Endodermal cell (in vitro differentiated cells): ENCODE measurements at regions not wholly inside any gene's neighbourhood (a gene's known extent, or its start where the extent isn't known, plus 50 kb on each side); places are given as distances from the start of the nearest gene placed in this dataset.
A peak's percentile ranks its signal among the peaks of the same experiment; 100 is the strongest.

ENCODE experiments used
- DNase-seq: peaks from one replicate; pipeline ENCODE4 v3.0.0-alpha.2; 2017
- H3K27ac ChIP-seq: 2 replicates; pipeline ENCODE4 v1.5.1; 2013; ENCODE audit warnings: mild to moderate bottlenecking, low read depth, low read length, moderate library complexity
- H3K27me3 ChIP-seq: 2 replicates; pipeline ENCODE4 v1.6.1; 2013; ENCODE audit warnings: mild to moderate bottlenecking, low read length, moderate library complexity; ENCODE audit not compliant: insufficient read depth, control insufficient read depth, poor library complexity, severe bottlenecking
- H3K36me3 ChIP-seq: 2 replicates; pipeline ENCODE4 v1.7.0; 2013; ENCODE audit warnings: mild to moderate bottlenecking, low read length, moderate library complexity; ENCODE audit not compliant: control insufficient read depth, insufficient read depth
- H3K4me1 ChIP-seq: one replicate; pipeline ENCODE4 v1.7.0; 2013; ENCODE audit warnings: low read length; ENCODE audit not compliant: control insufficient read depth, insufficient read depth
- H3K4me3 ChIP-seq: 2 replicates; pipeline ENCODE4 v1.5.1; 2013; ENCODE audit warnings: mild to moderate bottlenecking, low read length, moderate library complexity
- H3K9ac ChIP-seq: 2 replicates; pipeline ENCODE4 v1.6.1; 2013; ENCODE audit warnings: mild to moderate bottlenecking, low read length, moderate library complexity; ENCODE audit not compliant: poor library complexity, severe bottlenecking; ENCODE audit errors: extremely low read depth
- H3K9me3 ChIP-seq: 2 replicates; pipeline ENCODE4 v1.6.1; 2013; ENCODE audit warnings: mild to moderate bottlenecking, low read length, moderate library complexity; ENCODE audit not compliant: control insufficient read depth
- H3K27ac Mint-ChIP-seq: 2 replicates; pipeline ENCODE4 v1.8.0; 2020; ENCODE audit warnings: mixed read lengths
- H3K27me3 Mint-ChIP-seq: 2 replicates; pipeline ENCODE4 v1.8.0; 2021; ENCODE audit warnings: mild to moderate bottlenecking, mixed read lengths; ENCODE audit not compliant: insufficient read depth
- H3K36me3 Mint-ChIP-seq: 2 replicates; pipeline ENCODE4 v1.8.0; 2020; ENCODE audit warnings: low read depth, mixed read lengths
- H3K4me1 Mint-ChIP-seq: 2 replicates; pipeline ENCODE4 v1.8.0; 2020; ENCODE audit warnings: mixed read lengths
- H3K4me3 Mint-ChIP-seq: 2 replicates; pipeline ENCODE4 v1.8.0; 2020; ENCODE audit warnings: mild to moderate bottlenecking, moderate library complexity, mixed read lengths
- H3K9me3 Mint-ChIP-seq: 2 replicates; pipeline ENCODE4 v1.8.0; 2020; ENCODE audit warnings: mild to moderate bottlenecking, mixed read lengths
- WGBS, 2 experiments: methylation state at CpG; one replicate each; pipeline versions ENCODE4 v1.1.5 to v1.1.7; 2013; ENCODE audit warnings: missing lambda C conversion rate in 2 of 2, mixed read lengths in 1 of 2; ENCODE audit not compliant: insufficient coverage in 1 of 2, insufficient read length in 1 of 2; 5-methylcytosine and 5-hydroxymethylcytosine counted together
- TF ChIP-seq, protein P1 (sequence below): fragments of 200-600 bp; sonication (generic); conservative IDR thresholded peaks from 2 replicates; pipeline ENCODE4 v1.5.0; 2021; ENCODE audit warnings: antibody characterized with exemption, mild to moderate bottlenecking

DNA sequence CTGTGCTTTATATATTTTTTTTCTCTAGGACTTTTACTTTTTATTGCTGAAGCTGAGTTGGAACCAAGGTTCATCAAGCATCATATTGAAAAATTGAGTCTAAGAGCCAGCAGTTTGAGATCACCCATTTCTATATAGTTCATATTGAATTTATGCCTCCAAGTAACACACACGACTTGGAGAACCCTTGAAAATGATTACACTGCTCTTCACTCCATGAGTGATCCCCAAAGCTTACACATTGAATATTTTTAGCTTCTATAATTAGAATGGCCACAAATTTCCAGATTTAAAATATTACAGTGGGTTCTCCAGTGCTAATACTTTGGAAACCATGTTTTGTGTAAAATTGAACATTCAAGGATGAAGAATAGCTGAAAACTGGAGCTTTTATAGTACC, 144.4 kb upstream of the SLC4A4 start:
- WGBS, 2 experiments = 80 to 87% methylated on average over 1 of the region's 1 CpG
- no peak for DNase-seq
- no peak overlapping the region for H3K27ac Mint-ChIP-seq

DNA sequence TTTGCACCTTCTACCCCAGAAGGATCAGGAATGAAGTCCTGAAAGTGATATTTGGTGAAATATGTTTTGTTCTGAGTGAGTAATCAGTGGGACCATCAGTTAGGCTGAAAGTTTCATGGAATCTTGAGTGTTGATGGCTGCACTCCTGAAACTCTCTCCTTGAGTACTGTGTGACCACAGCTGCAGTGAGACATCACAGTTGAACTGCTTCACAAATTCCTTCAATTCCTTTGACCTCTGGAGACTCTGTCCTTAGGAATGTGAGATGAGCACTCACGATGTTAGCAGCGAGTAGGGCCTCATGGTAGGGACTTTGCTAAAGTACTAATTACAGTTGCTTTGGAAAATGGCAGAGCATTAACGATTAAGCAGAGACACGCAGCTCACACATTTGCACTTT, 142.9 kb upstream of the SLC4A4 start:
- Histone ChIP-seq H3K27me3 (peaks cover 9% of the 10 kb centered on the region), H3K4me3 (no peak overlapping the region), H3K4me1 (peaks cover 8% of the 10 kb centered on the region), H3K36me3 (no peaks in the 10 kb centered on the region), H3K9ac (no peak overlapping the region), H3K27ac (no peak overlapping the region), H3K9me3 (no peaks in the 10 kb centered on the region)
- 44 to 69% methylated on average over 2 to 4 of the region's 4 CpGs for WGBS, 2 experiments
- Mint-ChIP-seq H3K4me1 (peaks cover 10% of the 10 kb centered on the region), H3K36me3 (no peaks in the 10 kb centered on the region), H3K27ac (no peak overlapping the region), H3K27me3 (peaks cover 4% of the 10 kb centered on the region), H3K4me3 (no peak overlapping the region), H3K9me3 (no peaks in the 10 kb centered on the region)
- TF ChIP-seq, protein P1, sequence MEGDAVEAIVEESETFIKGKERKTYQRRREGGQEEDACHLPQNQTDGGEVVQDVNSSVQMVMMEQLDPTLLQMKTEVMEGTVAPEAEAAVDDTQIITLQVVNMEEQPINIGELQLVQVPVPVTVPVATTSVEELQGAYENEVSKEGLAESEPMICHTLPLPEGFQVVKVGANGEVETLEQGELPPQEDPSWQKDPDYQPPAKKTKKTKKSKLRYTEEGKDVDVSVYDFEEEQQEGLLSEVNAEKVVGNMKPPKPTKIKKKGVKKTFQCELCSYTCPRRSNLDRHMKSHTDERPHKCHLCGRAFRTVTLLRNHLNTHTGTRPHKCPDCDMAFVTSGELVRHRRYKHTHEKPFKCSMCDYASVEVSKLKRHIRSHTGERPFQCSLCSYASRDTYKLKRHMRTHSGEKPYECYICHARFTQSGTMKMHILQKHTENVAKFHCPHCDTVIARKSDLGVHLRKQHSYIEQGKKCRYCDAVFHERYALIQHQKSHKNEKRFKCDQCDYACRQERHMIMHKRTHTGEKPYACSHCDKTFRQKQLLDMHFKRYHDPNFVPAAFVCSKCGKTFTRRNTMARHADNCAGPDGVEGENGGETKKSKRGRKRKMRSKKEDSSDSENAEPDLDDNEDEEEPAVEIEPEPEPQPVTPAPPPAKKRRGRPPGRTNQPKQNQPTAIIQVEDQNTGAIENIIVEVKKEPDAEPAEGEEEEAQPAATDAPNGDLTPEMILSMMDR = no peak
- peak; percentile 66 for DNase-seq

More for the DNA sequence above, 144.4 kb upstream of the SLC4A4 start:
- Histone ChIP-seq H3K36me3 (no peaks in the 10 kb centered on the region), H3K27ac (no peak overlapping the region), H3K4me1 (peaks cover 8% of the 10 kb centered on the region), H3K9me3 (no peaks in the 10 kb centered on the region), H3K9ac (no peak overlapping the region), H3K27me3 (peaks cover 24% of the 10 kb centered on the region), H3K4me3 (no peak overlapping the region)
- TF ChIP-seq, protein P1 = no peak
- Mint-ChIP-seq H3K4me1 (peaks cover 11% of the 10 kb centered on the region), H3K36me3 (no peaks in the 10 kb centered on the region), H3K9me3 (no peaks in the 10 kb centered on the region), H3K27me3 (peaks cover 15% of the 10 kb centered on the region), H3K4me3 (no peak overlapping the region)

DNA sequence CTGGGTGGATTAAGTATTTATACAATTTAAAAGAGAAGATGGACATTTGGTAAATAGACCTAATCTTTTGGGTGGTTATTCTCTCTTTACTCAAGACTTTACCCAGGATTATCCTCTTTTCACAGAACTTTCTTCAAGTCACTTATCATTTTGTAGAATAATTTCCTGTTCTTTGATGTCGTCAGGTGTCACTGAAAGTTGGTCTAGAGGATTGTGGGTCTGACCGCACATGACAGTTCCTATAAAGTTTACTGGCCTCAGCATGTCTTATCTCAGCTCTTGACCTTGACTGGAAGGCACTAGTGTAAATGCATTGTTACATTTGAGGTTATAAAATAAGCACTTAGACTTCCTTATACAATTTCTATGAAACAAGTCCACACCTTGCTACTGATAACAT, 139.9 kb upstream of the SLC4A4 start:
- 100% methylated on average over 2 of the region's 2 CpGs; no CpG with 5 or more reads in 1 of the 2 experiments for WGBS, 2 experiments
- H3K4me3 ChIP-seq = no peak overlapping the region
- no peak overlapping the region for H3K9ac ChIP-seq
- H3K27me3 Mint-ChIP-seq = no peaks in the 10 kb centered on the region
- H3K36me3 ChIP-seq = no peaks in the 10 kb centered on the region
- H3K36me3 Mint-ChIP-seq = no peaks in the 10 kb centered on the region
- peaks cover 16% of the 10 kb centered on the region for H3K4me1 ChIP-seq
- H3K4me3 Mint-ChIP-seq = no peak overlapping the region
- H3K27ac ChIP-seq = no peak overlapping the region
- H3K4me1 Mint-ChIP-seq = peaks cover 24% of the 10 kb centered on the region
- TF ChIP-seq, protein P1 = no peak
- no peak overlapping the region for H3K27ac Mint-ChIP-seq
- H3K9me3 ChIP-seq = no peaks in the 10 kb centered on the region
- DNase-seq = no peak
- H3K9me3 Mint-ChIP-seq = no peaks in the 10 kb centered on the region
- peaks cover 7% of the 10 kb centered on the region for H3K27me3 ChIP-seq
